GM19328 (cell line): ENCODE measurements at regions not wholly inside any gene's neighbourhood (a gene's known extent, or its start where the extent isn't known, plus 50 kb on each side); places are given as distances from the start of the nearest gene placed in this dataset.
"Not testable (repeated sequence)": the region's sequence is repeated elsewhere in the genome, so short reads cannot be mapped to it uniquely, and the experiment has no call there.

Experiments used
- ATAC-seq: cut with Tn5 transposase; IDR thresholded peaks from one replicate; pipeline ENCODE4 v1.9.1; 2021; ENCODE audit warnings: mild to moderate bottlenecking, moderate library complexity; ENCODE audit not compliant: unreplicated experiment

- not testable (repeated sequence) for ATAC-seq
These were observed 80.3 kb downstream of the ANXA5 start for GRCh38 chr4:121616449-121616848.

DNA sequence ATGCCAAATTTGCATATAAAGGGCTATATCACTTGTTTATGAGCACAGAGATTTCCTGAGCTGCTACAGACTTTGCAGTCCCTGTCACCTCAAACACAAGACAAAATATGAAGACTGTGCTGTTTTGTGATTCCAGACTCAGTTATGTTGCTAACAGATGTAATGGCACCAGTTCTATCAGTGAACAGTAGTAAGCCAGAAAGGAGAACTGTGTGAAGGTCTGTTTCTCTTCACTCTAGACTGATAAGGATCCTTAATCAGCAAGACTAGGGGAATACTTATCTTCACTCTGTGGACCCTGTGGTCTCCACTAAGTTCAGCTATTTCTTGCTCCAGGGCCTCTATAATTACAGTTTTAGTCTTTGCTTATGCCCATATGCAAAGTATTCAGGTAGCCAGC lies 82.7 kb downstream of the ANXA5 start:
- no peak for ATAC-seq

- no peak for ATAC-seq
These were observed 97.7 kb downstream of the ANXA5 start for GRCh38 chr4:121599049-121599448.

DNA sequence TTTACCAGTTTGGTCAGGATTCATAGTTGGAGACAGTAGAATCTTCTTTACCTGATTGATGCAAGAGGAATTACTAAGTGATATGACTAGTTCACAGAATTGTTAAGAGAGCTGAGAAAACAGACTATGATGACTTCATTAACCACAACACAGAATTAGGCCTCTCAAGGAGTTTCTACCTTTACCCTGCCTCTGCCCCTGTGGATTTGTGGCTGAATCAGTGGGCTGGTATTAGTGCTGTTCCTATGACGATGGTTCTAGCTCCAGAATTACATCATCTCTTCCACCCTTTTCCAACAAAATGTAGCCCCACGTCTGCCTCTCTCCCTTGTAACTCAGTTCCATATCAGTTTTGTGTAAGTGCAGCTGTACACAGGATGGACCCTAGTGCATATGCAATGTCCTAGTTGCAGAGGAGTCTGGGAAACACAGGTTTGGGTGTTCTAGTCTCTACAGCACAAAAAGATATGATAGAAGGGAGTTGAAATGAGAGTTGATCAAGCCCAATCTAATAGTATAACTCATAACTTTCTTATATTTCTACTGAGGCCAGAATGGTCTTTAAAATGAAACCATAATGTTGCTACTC lies 99.3 kb downstream of the ANXA5 start:
- ATAC-seq = no peak

GRCh38 chr4:121594796-121595526 lies 101.8 kb downstream of the ANXA5 start:
- no peak for ATAC-seq

DNA sequence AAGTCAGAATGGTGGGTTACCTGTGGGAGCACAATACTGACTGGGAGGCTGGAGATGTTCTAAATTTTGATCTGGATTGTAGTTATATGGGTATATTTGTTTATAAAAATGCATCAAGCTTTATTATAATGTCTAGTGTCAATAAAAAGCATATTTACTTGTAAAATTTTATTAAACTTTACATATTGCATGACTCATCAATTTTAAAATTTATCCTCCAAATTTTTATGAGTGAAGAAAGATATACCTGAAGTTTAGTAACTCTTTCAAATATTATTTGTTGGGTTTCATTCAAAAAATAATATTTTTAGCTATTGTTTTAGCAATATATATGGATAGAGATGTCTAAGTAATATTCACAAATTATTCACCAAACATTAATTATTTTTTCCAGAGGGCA lies 103.0 kb downstream of the ANXA5 start:
- no peak for ATAC-seq

- not testable (repeated sequence) for ATAC-seq
These were observed 104.5 kb downstream of the ANXA5 start for GRCh38 chr4:121592257-121592656.

DNA sequence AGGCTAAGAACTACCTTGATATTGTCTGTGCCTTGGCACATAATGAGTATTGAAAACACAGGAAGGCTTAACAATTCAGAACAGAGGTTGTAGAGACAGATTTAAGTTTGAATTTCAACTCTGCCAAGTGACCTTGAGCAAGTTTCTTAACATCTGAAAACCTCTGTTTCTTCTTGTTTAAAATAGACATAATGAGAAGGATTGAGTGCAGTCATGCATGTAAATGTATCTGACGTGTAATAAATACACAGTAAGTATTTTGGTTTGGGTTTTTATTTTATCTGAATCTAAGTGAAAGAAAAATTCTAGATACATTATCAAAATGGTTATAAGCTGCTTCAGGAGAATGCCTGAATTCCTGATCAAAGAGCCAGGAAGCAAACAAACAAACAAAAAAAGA lies 111.9 kb downstream of the ANXA5 start:
- no peak for ATAC-seq

GRCh38 chr4:121583396-121583795 lies 113.4 kb downstream of the ANXA5 start:
- no peak for ATAC-seq

- no peak for ATAC-seq
These were observed 114.5 kb downstream of the ANXA5 start for GRCh38 chr4:121582296-121582695.

- ATAC-seq = not testable (repeated sequence)
These were observed 121.4 kb downstream of the ANXA5 start for GRCh38 chr4:121575392-121575791.

GRCh38 chr4:121574618-121575017 lies 122.2 kb downstream of the ANXA5 start:
- no peak for ATAC-seq

- ATAC-seq = no peak
These were observed 129.0 kb downstream of the ANXA5 start for GRCh38 chr4:121567748-121568147.

GRCh38 chr4:121564840-121565375 lies 131.9 kb downstream of the ANXA5 start:
- no peak for ATAC-seq

- ATAC-seq = no peak
These were observed 134.0 kb downstream of the ANXA5 start for GRCh38 chr4:121562811-121563210.

DNA sequence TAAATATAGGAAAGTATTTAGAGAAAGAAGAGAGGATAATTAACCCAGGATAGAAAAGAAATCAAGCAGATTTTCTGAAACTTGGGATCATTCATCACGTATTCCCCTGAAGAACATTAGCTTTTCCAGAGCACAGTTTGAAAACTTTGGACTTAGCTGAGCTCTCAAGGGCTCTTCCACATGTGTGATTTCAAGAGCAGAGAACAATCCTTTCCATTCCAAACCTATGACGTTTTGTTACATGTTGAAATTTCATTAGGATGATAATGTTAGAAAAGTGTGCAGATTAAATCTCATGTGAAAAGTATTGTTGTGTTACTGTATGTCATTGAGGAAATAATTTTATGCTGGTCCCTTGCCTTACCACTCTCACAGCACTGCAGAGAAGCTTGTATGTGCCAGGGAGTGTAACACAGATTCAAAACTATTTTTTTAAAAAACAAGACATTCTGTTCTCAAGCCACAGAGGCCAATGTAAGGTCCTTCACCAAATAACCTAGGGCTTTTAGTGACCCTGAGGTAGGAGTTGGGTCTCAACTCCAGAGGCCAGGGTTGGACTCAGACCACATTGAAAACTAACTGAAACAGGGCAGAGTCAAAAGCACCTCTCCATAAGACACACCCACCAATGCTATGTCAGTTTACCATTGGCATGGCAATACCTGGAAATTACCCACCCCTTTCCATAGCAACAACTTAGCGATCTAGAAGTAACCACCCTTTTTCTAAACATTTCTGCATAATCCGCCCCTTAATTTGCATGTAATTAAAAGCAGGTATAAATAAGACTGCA lies 141.3 kb downstream of the ANXA5 start:
- no peak for ATAC-seq

DNA sequence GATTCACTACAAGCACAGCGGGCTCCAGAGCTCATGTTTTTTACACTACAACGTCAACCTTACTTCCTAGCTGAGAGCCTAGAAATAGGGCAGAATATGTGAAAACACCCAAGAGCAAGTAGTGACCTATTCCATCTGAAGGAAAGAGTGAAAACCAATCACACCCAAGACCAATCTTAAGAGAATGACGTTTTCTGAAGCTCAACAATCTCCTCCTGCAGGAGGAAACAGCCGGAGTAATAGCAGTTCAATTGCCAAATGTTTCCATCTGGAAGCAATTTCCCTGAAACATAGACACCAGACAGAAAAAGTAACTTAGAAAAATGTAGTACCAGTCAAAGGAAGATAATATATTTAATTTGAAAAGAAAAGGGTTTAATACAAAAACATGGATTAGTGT lies 142.4 kb downstream of the ANXA5 start:
- ATAC-seq = no peak

DNA sequence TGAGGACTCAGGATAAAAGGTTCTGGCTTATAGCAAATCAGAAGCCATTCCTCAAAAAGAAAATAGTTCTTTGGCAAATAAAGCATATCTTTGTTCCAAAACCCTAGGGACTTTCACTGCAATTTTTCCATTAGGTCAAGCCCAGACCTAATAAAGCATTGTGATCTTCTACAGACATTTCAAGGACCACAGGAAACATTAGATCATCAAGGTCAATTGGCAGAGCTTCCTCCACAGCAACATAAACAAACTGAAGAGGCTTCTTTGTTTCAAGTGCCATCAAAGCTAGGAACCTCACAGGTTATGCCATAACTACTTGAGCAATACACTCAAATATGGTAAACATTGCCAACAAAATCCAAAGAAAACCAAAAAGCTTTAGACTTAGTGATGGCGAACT lies 144.9 kb downstream of the ANXA5 start:
- no peak for ATAC-seq

GRCh38 chr4:121551271-121551670 lies 145.5 kb downstream of the ANXA5 start:
- ATAC-seq = no peak

DNA sequence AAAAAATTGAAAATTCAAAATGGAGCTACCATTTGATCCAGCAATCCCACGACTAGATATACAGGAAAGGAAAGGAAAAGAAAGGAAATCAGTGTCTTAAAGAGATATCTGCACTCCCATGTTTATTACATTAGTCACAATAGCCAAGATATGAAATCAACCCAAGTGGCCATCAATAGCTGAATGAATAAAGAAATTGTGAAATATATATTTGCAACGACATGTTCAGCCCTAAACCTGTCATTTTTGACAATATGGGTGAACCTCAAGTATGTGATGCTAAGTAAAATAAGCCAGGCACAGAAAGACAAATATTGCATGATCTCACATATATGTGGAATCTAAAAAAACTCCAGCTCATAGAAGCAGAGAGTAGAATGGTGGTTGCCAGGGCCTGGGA lies 155.1 kb downstream of the ANXA5 start:
- no peak for ATAC-seq

- ATAC-seq = no peak
These were observed 154.5 kb upstream of the QRFPR start for GRCh38 chr4:121535351-121535750.

- ATAC-seq = no peak
These were observed 153.4 kb upstream of the QRFPR start for GRCh38 chr4:121534187-121534586.
